GM12874 (cell line): ENCODE measurements at regions not wholly inside any gene's neighbourhood (a gene's known extent, or its start where the extent isn't known, plus 50 kb on each side); places are given as distances from the start of the nearest gene placed in this dataset.

ENCODE experiments used
- TF ChIP-seq, protein P1 (sequence below): IDR thresholded peaks from 2 replicates; pipeline ENCODE4 v1.5.1; 2011; ENCODE audit warnings: low read depth, mild to moderate bottlenecking, control low read depth, low read length, moderate library complexity; ENCODE audit not compliant: insufficient read depth

- TF ChIP-seq, protein P1, sequence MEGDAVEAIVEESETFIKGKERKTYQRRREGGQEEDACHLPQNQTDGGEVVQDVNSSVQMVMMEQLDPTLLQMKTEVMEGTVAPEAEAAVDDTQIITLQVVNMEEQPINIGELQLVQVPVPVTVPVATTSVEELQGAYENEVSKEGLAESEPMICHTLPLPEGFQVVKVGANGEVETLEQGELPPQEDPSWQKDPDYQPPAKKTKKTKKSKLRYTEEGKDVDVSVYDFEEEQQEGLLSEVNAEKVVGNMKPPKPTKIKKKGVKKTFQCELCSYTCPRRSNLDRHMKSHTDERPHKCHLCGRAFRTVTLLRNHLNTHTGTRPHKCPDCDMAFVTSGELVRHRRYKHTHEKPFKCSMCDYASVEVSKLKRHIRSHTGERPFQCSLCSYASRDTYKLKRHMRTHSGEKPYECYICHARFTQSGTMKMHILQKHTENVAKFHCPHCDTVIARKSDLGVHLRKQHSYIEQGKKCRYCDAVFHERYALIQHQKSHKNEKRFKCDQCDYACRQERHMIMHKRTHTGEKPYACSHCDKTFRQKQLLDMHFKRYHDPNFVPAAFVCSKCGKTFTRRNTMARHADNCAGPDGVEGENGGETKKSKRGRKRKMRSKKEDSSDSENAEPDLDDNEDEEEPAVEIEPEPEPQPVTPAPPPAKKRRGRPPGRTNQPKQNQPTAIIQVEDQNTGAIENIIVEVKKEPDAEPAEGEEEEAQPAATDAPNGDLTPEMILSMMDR, result no peak
These were observed 504.8 kb upstream of the PHF14 start for GRCh38 chr7:10468908-10469307.

DNA sequence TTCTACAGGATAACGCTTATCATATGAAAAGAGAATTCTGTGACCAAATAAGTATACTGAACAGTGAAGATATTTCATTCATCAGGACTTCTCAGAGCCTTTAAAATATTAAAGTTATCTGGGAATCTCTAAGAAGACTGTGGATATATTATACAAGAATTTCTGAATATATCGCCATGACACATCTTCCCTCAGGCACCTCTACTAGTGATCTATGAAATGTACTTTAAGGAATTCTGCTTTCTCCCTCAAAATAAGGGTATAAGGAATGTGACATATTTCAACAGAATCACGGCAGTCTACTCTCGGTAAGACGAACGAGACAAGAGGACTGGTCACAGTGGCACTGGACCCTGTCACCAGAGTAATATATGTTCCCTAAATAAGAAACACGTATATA is 504.2 kb upstream of the PHF14 start:
- TF ChIP-seq, protein P1, result no peak

DNA sequence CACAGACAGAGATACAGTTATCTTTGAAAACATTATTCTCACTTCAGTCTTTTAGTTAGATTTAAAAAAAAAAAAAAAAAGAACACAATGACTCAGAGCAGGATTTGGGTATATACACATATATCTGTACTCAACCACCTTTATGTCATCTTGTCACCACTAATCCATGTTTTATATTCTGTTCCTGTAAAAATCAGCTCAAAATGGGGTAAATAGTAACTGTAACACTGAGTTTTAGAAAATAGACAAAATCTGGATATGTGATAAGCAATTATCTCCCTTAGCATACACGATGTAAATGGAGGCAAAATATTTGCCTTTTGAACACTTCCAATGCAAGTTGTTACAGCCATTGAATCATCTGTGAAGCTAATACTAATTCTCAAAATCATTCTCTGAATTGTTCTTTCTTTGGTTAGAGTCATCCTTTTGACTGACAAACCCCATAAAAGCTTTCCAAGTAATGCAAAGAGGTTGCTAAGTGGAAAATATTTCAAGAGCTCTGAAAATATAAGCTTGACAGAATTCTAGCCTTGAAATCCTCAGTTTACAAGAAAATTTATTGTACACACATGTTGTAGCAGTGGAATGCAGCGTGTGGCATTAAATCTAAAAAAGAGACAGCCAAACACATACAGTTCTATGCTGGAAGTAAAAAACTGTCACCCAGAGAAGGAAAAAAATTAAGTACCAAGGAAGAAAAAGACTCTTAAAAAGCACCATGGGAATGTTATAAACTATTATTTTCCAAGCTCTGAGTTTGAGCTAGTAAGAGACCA is 502.2 kb upstream of the PHF14 start:
- TF ChIP-seq, protein P1, result no peak

DNA sequence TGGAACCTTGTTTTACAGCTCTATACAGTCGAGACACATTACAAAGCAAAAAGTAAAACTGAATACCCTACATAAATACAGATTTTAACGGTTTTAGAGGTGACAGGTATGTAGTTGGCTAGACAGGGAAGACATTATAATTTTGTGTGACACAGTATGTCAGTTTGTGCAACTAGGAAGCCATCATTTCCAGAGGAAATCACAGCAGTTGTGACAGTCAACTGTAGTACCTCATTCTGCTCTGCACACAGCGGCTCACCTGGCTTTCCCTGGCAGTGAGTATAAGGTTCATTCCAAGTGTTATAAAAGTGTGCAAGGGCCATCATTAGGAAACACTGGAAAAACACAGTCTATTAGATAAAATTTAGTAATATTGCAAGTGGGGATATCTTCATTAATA is 501.6 kb upstream of the PHF14 start:
- TF ChIP-seq, protein P1, result no peak

GRCh38 chr7:10473569-10473968 is 500.1 kb upstream of the PHF14 start:
- TF ChIP-seq, protein P1, result no peak

- TF ChIP-seq, protein P1, result no peak
These were observed 499.6 kb upstream of the PHF14 start for GRCh38 chr7:10474048-10474447.

DNA sequence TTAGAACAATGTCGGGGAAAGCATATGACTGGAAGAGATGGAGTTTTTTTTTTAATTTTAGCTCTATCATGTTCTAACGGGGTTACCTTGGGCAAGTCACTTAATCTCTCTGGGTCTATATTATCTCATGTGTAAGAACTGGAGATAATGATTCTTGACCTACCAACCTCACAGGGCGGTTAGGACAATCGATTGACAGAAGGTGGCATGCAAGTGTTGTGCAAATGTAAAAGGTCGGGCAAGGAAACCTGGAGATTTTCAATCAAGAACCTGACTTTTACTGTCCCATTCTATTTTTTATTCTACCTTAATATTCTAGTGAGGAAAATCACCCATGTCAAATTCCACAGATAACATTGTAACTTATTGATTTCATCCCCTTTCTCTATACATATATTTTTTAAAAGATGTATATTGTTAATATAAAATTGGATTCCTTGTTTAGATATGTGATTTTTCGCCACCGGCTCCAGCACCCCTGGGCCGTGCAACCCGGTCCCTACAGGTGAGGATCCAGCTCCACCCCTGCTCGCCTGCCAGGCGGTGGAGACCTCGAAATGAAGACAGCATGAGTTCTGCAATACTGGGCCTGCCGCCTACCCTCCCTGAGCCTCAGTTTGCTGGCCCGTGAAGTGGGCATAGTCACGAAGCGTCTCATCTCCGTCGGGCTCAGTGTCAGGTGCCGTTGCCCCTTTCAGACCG is 497.6 kb upstream of the PHF14 start:
- TF ChIP-seq, protein P1, result no peak
